Mucosa of rectum (tissue), 2 donors: ENCODE measurements at regions not wholly inside any gene's neighbourhood (a gene's known extent, or its start where the extent isn't known, plus 50 kb on each side); places are given as distances from the start of the nearest gene placed in this dataset.

Experiments
- H3K27ac ChIP-seq, 2 donors: one replicate each; pipeline ENCODE4 v1.7.0; 2013; ENCODE audit warnings: inconsistent platforms in 2 of 2, low read depth in 2 of 2, low read length in 2 of 2
- H3K27me3 ChIP-seq, 2 donors: one replicate each; pipeline ENCODE4 v1.7.0; 2013; ENCODE audit warnings: low read length in 2 of 2; ENCODE audit not compliant: control insufficient read depth in 2 of 2, insufficient read depth in 2 of 2
- H3K36me3 ChIP-seq, 2 donors: one replicate each; pipeline ENCODE4 v1.7.0; 2013; ENCODE audit warnings: low read length in 2 of 2; ENCODE audit not compliant: control insufficient read depth in 2 of 2, insufficient read depth in 2 of 2
- H3K4me1 ChIP-seq, 2 donors: one replicate each; pipeline ENCODE4 v1.7.0; 2013; ENCODE audit warnings: low read length in 2 of 2, mild to moderate bottlenecking in 1 of 2; ENCODE audit not compliant: control insufficient read depth in 2 of 2, insufficient read depth in 2 of 2
- H3K4me3 ChIP-seq, 2 donors: one replicate each; pipeline ENCODE4 v1.7.0; 2013; ENCODE audit warnings: low read length in 2 of 2
- H3K9ac ChIP-seq, 2 donors: one replicate each; pipeline ENCODE4 v1.7.0; 2013; ENCODE audit warnings: low read length in 2 of 2, low read depth in 1 of 2, mild to moderate bottlenecking in 1 of 2
- H3K9me3 ChIP-seq, 2 donors: one replicate each; pipeline ENCODE4 v1.7.0; 2013; ENCODE audit warnings: low read length in 2 of 2; ENCODE audit not compliant: control insufficient read depth in 2 of 2
- donor health status: healthy.
- donor health status: Normal muscosa, but diverticular disease.

DNA sequence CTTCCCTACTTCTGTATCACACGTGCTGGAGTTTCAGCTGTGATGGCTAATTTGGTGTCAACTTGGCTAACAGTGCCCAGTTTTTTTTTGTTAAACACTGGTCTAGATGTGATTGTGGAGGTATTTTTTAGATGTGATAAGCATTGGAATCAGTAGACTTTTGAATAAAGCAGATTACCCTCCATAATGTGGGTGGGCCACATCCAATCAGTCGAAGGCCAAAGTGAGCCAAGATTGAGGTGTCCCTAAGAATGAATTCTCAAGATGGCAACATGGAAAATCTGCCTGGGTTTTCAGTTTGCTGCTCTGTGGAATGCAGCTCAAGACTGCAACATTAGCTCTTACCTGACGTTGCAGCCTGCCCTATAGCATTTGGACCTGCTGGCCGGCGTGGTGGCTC, 68.8 kb upstream of the AGBL1 start:
- no peaks in the 10 kb centered on the region for H3K36me3 ChIP-seq
- H3K4me1 ChIP-seq: no peaks in the 10 kb centered on the region
- H3K4me3 ChIP-seq: no peak overlapping the region
- H3K27me3 ChIP-seq: no peaks in the 10 kb centered on the region
- no peak overlapping the region for H3K9ac ChIP-seq
- H3K27ac ChIP-seq: no peak overlapping the region
- no peaks in the 10 kb centered on the region for H3K9me3 ChIP-seq

GRCh38 chr15:86014016-86014415, 65.7 kb upstream of the AGBL1 start:
- Histone ChIP-seq H3K4me3 (no peak overlapping the region), H3K36me3 (no peaks in the 10 kb centered on the region), H3K27me3 (no peaks in the 10 kb centered on the region), H3K9ac (no peak overlapping the region), H3K27ac (no peak overlapping the region), H3K4me1 (no peaks in the 10 kb centered on the region), H3K9me3 (no peaks in the 10 kb centered on the region)

- Histone ChIP-seq H3K9ac (no peak overlapping the region), H3K27ac (no peak overlapping the region), H3K4me1 (no peaks in the 10 kb centered on the region), H3K4me3 (no peak overlapping the region), H3K27me3 (no peaks in the 10 kb centered on the region), H3K36me3 (no peaks in the 10 kb centered on the region), H3K9me3 (no peaks in the 10 kb centered on the region)
Observed at GRCh38 chr15:86016750-86017149, 62.9 kb upstream of the AGBL1 start.

DNA sequence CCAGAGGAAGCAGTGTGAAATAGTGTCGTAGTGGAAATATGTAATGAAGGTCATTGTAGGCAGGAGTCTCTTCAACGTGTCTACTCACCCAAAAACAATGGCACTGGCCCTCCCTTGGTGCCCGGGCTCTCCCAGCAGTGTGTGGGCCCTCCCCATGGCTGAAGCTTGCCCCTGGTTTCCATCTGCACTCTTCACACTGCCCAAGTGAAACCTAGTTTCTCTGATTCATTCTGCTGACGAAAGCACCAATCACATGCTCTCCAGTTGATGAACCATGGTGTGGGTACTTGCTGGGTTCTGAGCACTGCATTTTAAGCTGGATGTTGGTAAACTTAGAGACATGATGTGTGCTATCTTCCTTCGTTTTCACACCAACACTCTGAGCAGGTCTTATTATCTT, 61.0 kb upstream of the AGBL1 start:
- Histone ChIP-seq H3K27ac (no peak overlapping the region), H3K36me3 (no peaks in the 10 kb centered on the region), H3K9ac (no peak overlapping the region), H3K4me1 (no peaks in the 10 kb centered on the region), H3K27me3 (no peaks in the 10 kb centered on the region), H3K9me3 (no peaks in the 10 kb centered on the region), H3K4me3 (no peak overlapping the region)

GRCh38 chr15:86021281-86022264, 58.1 kb upstream of the AGBL1 start:
- no peak overlapping the region for H3K27ac ChIP-seq
- no peaks in the 10 kb centered on the region for H3K36me3 ChIP-seq
- no peak overlapping the region for H3K9ac ChIP-seq
- no peaks in the 10 kb centered on the region for H3K27me3 ChIP-seq
- no peaks in the 10 kb centered on the region for H3K9me3 ChIP-seq
- H3K4me1 ChIP-seq: no peaks in the 10 kb centered on the region
- H3K4me3 ChIP-seq: no peak overlapping the region

- no peaks in the 10 kb centered on the region for H3K4me1 ChIP-seq
- H3K36me3 ChIP-seq: no peaks in the 10 kb centered on the region
- no peak overlapping the region for H3K4me3 ChIP-seq
- no peak overlapping the region for H3K9ac ChIP-seq
- H3K27ac ChIP-seq: no peak overlapping the region
- no peaks in the 10 kb centered on the region for H3K9me3 ChIP-seq
- peaks cover 0 to 2% of the 10 kb centered on the region in 2 donors for H3K27me3 ChIP-seq
Observed at GRCh38 chr15:86028961-86029360, 50.7 kb upstream of the AGBL1 start.
